ENCODE measurements at regions not wholly inside any gene's neighbourhood (a gene's known extent, or its start where the extent isn't known, plus 50 kb on each side); places are given as distances from the start of the nearest gene placed in this dataset.

DNA sequence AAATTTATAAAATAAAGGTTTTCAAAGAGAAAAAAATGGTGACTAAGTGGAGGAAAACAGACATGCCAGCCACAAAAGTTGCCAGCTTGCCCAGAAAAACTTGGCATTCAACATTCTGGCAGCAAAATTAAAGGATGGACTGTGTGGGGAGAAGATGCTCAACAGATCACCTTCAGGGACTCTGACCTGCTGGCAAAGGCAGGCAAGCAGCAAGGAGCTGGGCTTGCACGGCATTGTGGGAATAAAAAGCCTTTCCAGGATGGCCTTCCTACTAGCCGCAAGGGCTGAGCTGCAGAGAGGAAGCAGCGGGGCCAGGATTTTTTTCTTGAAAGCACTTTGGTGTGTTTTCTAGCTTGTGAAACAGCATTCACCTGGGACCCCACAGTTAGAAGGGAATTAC lies 101.9 kb upstream of the CACNA2D3 start:
- DNase-seq: no peak

DNA sequence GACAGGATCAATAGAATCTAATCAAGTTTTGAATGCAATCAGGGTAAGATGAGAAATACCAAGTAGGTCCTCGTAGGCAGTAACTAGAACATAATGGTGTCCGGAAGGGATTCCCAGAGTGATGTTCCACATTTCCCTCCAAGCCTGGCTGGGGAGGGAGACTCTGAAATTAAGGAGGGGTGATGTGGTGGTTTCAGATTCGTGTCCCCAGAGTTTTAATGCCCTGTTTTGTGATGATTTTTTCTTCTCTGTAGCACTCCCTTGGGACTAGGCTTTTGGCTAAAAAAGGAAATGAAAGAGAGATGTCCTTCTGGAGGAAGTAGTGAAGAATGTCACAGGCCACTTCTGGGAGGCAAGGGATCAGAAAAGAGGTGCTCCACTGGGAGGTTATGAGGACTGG lies 108.3 kb upstream of the CACNA2D3 start:
- DNase-seq: no peak

DNA sequence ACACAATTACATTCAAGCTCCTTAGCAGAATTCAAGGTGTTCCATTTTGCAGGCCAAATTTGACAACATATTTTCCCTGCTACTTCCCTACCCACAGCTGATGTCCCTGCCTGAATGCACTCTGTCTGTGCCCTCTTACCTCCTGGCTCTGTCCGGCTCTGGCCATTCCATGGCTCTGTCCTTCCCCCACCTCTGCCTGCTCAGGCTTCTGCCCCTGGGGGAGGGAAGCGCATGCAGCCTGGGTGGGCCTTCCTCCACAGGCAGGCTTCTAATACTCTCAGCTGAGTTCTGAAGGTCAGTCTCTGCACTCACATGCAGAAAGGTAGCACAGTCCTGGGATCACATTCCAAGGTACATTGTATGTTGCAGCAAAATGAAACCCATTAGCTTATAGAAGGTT lies 113.6 kb upstream of the CACNA2D3 start:
- no peak for DNase-seq

DNA sequence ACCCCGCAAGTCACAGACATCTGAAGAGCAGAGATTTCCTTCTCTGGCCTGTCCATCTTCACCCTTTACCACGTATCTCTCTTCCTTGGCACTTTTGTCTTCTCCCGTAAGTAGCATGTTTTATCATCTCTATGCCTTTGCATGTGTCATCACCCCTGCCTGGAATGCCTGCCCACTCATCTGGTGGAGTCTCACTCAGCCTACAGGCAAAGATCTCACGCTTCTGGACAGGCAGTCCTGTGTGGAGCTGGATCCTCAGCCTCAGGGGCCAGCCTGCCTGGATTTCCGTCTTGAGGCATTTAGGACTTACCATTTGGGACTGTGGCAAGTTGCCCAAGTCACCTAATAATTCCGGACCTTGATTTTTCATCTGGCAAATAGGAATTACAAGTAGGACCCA lies 114.3 kb upstream of the CACNA2D3 start:
- DNase-seq: no peak

DNA sequence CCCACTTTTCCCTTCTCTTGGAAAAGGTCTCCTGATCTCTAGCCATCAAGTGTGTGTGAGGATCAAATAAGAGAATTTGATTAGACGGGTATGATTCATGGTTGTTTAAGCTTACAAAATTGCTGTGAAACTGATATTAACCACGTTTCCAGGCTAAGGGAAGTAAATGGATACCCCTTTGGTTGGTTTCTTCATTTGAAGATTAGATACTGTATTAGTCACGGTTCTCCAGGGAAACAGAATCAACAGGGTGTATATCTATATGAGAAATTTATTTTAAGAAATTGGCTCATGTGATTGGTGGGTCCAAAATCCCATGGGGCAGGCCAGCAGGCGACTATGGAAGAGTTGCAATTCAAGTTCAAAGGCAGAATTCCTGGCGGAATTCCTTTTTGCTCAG lies 112.7 kb upstream of the SELENOK start:
- DNase-seq: no peak

DNA sequence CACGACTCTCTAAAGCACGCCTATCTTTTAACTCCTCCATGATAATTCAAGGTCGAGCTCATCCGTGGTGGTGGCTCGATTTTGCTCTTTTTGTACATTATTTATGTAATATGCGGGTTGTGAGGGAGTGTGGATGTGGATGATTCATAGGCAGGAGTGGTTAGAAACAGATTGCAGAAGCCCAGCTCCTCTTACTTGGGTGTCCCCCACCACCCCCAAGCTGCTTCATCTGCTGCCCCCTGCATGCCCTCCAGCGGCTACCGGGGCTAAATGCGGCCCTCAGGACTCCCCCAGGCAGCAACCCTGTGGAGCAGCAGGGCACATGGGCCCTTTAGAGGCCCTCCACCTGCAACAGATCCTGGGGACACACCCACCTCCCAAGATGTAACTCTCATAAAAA lies 111.5 kb upstream of the SELENOK start:
- DNase-seq: no peak

DNA sequence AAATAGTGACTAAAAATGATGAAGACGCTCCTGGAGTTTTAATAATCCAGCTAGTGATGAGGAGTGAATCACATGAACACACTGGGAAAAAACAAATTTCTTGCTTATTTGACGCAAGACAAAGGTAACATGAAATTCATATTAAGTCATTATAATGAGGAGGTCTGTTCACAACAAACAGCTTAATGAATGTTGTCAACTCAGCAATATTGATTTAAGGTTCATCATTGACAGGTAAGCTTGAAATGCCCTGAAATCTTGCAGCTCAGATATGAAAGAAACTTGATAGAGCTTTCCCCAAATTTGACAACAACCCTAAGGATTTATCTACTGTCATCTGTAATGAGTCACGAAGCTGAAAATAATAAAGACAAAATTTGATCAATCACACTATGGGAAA lies 108.1 kb upstream of the SELENOK start:
- DNase-seq: no peak

DNA sequence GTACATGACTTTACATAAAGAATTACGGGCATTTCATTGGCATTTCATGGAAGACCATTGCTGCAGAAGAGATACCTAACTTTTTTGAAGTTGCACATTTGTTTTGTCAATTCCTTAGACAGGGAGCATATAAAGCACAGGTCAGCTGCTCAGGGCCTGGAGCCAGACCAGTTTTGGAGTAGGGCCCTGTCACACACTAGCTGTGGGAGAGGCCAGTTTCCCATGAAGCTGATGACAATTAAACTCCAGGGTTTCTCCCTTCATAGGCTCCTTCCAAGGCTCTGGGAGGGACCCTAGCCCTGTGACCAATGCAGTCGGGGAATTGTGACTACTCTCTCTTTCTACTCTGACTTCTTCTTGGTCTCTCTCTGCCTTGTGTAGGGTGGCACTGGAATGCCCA lies 107.3 kb upstream of the SELENOK start:
- no peak for DNase-seq

DNA sequence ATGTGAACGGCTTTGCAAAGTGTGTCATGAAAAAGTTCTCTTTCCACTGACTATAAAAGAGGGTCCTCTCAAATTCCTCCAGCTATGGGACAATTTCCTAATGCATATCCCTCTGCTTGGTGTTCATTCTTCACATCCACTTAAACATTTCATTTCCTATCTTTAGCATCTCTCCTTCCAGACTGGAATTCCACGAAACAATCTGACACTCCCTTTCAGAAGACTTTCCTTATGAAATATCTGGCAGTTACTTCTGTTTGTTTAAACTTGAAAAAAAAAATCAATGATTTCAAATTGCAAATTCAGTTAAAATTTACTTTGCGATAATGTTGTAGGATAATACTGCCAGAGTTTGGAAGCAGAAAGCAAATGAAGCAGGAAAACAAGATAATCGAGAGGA lies 105.8 kb upstream of the SELENOK start:
- DNase-seq: no peak

DNA sequence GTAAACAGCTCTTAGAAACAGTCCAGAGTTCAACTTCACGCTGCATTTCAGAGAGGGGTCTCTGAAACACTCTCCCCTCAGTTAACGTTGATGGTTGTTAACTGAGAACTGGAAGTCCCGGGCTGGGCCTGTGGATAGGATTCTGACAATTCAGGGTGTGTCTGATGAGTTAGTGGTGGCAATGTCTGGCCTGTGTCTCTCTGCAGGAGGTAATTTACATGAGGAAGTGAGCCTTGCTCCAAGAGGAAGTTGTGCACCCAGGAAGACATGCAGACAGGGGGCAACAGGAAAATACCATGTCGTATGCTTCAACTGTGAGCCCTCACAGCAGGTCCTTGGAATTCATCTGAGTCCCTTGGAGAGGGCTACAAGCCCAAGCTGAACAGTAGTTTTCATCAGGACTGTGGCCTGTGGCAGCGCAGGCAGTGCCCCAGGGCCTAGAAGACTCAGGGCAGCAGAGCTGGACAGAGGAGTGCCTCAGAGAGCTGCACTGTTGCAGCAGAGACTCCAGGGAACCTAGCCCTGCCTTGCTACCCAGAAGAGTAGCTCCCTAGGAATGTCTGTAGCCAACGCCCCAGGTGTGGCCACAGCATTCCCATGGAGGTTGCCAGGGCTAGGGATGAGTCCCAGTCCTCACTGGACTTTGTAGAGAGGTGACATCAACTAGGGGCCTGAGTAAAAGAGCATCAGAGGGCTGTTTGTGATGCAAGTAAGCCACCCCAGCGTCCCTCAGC lies 104.6 kb upstream of the SELENOK start:
- DNase-seq: peak; percentile 31 to 34

DNA sequence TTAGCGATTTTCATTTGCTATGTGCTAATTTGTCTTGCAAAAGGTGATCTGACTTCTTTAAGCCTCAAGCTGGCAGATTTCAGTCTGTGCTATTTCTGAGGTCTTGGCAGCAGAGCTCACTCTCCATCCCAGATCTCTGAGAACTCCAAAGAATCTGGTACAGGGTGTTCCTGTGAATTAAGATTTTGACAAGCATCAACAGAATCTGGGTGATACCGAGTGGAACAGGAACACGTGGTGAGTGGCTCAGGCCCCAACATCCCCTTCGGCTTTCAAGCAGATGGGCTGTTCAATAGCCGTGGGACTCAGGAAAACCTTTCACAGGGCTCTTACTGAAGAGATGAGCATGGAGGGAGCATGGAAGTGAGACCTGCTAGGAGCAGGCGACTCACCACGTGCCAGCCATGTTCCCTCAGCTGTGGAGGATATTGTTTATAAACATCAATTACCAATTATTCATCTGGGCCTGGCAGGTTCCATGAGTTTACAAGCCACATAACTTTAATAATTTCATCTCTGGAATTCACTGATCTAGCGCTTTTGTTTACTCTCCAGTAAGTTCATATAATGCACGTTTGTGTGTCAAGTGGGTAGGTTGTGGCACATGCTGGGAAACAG lies 103.4 kb upstream of the SELENOK start:
- no peak for DNase-seq

DNA sequence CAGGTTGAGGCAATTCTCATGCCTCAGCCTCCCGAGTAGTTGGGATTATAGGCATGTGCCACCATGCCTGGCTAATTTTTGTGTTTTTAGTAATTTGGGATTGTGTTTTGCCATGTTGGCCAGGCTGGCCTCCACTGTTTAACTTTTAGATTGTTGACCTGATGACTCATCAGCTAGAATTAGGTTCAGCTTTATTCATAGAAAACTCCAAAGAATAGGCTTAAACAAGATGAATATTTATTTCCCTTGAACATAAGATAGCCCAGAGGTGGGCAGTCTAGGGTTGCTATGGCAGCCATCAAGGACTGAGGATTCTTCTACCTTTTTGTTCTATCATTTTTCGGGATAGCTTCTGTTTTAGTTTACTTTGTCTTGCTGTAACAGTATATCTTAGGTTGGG lies 99.6 kb upstream of the SELENOK start:
- no peak for DNase-seq

DNA sequence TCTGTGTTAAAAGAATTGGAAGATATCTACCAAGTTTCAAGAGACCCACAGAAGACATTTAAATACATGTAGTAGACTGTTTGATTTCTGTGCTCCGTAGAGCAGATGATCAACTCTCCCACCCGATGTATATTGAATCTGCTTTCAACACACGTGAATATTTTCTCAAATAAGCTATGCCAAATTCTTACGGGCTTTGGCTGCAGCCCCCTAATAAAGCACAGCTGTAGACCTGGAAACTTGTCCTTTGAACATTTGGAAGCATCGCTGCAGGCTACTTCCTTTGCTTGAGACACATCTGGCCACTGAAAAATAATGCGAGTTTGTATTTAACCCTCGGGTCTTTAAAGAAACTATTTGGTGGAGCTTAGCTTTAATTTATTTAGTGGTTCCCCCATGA lies 98.3 kb upstream of the SELENOK start:
- DNase-seq: no peak

DNA sequence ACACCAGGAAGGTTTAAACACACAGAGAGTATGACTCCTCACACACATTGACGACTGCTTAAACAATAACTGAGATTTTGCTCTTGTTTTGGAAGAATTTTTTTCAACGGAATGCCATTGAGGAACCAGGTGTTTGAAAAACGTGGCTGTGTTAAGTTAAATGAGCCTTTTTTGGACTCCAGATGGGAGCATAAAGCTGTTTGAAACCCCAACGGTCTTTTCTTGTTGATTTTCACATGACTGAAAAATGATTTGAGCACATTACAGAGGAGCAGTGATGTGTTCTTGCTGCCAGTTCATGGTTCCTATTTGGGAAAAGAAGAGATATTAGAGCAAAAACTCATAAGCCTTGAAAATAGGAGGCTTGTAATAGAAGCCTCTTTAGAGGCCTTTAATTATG lies 97.8 kb upstream of the SELENOK start:
- no peak for DNase-seq

DNA sequence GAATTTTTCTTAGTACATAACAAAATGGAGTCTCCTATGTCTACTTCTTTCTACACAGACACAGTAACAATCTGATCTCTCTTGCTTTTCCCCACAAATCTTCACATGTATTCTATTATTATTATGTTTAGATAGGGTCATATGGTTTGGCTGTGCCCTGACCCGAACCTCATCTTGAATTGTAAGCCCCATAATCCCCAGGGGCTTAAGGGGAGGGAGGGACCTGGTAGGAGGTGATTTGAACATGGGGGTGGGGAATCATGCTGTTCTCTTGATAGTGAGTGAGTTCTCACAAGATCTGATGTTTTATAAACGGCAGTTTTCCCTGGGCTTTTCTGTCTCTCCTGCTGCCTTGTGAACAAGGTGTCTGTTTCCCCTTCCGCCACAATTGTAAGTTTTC lies 86.7 kb upstream of the SELENOK start:
- DNase-seq: no peak

DNA sequence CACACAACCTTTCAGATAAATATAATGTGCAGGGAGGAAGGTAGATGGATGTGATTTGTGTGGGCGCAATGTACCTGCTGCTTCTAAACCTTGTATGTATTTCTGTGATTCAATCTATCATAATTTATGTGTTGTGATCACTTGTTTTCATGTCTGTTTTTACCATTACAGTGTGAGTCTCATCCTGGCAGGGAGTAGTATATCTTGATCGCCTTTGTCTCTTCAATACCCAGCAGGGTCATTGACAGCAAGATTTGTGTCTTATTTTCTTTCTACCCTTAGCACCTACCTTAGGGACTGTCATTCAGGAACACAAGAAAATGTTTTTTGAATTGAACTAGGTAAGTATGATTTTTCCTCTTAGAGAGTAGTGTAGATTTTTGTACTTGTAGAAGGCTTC lies 83.7 kb upstream of the SELENOK start:
- no peak for DNase-seq

DNA sequence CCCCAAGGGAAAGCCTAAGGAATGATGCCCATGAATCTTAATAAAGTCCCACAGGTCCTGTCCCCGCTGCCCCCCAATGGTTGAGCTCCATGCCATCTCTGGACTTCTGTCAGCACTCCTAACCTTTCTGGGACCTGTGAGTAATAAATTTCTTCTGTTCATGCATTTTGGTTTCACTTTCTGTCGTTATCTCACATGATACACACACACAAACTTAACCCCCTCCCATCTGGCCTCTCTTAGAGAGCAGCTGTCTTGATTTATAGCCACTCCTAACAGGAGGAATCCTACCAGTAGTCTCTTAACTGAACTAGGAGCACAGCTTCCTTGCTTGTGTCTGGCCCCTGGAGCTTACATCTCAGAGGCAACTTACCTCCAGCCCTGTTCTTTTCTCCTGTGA lies 82.7 kb upstream of the SELENOK start:
- no peak for DNase-seq

DNA sequence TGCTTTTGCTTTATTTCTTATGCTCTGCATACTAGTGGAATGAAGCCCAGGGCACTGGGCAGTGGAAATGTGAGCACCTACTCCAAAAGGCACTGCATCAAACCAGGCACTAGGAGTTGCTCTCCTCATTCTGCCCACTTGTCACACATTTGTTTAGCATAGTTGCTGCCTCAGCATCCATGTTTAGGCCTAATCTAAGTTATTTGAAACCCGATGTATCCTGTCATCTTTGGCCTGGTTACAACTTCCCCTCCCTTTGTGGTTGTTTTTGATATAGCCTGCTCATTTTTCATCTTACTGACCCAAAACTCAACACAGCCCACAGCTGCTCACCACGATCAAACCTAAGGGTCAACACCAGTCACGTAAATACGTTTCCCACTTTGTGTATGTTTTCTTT lies 82.2 kb upstream of the SELENOK start:
- DNase-seq: no peak

DNA sequence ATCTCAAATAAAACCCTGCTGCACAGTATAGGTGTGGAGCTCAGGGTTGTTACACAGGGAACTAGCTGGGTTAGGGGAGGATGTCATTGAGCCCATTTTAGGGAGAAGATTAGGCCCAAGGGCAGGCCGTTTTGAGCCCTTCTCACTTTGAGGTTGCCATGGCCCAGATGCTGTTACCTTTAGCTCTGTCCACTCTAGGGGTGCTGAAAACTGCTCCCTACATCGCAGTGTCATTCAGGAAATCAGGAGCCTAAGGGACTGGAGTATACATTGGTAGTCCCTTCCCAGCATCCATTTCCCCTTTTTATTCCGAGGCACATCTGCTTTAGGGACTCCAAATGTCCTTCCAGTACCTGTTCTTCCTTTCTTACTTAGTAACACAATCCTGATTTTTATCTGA lies 79.0 kb upstream of the SELENOK start:
- peak in 1 of 2 experiments; percentile 3 for DNase-seq

DNA sequence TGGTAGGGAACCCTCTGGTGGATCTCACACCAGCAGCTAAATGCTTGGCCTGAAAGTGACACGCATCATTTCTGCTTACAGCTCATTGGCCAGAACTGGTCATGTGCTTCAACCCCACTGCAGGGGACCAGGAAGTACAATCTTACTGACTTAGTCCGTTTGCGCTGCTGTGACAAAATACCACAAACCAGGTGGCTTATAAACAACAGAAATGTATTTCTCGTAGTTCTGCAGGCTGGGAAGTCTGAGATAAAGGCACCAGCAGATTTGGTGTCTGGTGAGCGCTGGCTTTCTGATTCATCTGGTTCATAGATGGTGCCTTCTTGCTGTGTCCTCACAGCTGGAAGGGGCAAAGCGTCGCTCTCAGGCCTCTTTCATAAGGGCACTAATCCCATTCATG lies 77.4 kb upstream of the SELENOK start:
- no peak for DNase-seq

DNA sequence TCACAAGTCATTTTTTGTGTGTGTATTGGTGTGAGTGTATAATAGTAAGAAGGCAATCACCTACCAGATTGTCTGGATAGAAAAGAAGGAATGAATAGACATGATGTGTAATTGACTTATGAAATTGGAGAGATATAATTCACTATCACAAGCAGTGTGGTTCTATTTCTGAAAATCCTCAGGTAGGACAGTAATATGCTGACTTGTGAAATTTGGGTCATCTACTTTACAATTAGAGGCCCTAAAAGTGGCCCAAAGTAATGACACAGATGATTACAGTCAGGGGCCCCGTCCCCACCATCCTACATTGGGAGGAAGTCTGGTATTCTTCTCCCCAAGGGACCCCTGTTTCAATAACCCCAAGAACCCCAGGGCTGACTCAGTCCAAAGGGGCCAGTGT lies 73.6 kb upstream of the SELENOK start:
- no peak for DNase-seq

DNA sequence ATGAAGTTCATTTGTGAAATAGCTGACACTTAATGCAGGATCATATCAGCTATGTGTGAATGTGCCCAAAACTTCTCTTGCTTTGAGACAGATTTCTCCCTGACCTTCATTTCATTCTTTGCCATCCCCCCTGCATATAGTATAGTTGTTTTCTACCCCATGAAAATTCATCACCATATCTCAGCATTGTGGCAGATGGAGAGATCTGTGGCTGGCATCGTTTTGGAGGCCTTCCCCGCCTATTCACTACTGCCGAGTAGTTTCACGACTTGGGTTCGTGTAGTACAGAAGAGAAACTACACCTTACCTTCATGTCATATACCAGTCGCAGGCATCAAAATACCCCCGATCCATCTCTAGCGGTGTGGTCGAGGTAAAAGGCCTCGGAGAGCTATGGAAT lies 66.2 kb upstream of the SELENOK start:
- DNase-seq: no peak

DNA sequence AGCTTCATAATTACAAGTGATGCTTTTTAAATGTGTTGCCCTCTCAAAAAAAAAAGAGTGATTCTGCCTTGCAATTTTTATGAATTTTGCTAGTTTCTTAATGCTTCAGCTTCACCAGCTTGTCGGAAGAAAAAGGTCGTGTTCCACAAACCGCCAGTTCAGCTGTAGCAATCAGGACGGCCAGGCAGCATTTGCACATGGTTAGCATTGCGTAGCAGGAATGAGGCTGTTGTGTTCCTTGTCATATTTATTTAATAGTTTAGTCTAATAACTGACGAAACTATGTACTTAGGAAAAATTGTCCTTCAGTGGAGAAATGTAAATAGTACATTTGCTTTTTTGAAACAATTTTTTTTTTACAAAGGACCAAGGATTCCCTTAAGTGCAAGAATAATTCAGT lies 64.9 kb upstream of the SELENOK start:
- DNase-seq: no peak

DNA sequence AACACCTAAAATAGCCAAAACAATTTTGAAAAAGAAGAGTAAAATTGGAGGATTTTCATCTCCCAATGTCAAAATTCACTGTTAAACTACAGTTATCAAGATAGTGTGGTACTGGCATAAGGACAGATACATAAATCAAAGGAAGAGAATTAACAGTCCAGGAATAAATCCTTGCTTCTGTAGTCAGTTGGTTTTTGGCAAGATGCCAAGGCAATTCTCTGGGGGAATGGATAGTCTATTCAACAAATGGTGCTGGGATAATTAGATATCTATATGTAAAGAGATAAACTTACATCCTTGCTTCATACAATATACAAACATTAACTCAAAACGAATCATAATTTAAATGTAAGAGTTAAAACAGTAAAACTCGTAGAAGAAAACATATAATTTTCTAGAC lies 57.9 kb upstream of the SELENOK start:
- no peak for DNase-seq

DNA sequence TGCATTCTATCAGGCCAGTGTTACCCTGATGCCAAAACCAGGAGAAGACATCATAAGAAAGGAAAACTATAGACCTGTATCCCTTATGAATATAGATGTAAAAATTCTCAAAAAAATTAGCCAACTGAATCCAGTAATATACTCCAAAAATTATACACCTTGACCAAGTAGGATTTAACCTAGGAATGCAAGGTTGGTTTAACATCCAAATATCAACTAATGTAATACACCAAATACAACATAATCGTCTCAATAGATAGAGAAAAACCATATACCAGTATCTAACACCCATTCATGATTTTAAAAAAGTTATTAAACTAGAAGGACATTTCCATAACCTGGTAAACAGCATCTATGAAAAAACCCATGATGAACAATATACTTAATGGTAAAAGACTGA lies 56.5 kb upstream of the SELENOK start:
- DNase-seq: no peak
